Stimulated activated CD8-positive, alpha-beta memory T cell treated with anti-CD3 and anti-CD28 coated beads, Interleukin-7, amount 100 ng/mL, for 4 hours (primary cell): ENCODE measurements at regions not wholly inside any gene's neighbourhood (a gene's known extent, or its start where the extent isn't known, plus 50 kb on each side); places are given as distances from the start of the nearest gene placed in this dataset.

Source experiments
- DNase-seq, 2 donors: peaks; one replicate each; pipeline ENCODE4 v3.0.0-alpha.2; 2020; ENCODE audit warnings: low read depth in 2 of 2

- DNase-seq: no peak
Measured at GRCh38 chr12:97923546-97923945, 460.9 kb downstream of the RMST start.

- DNase-seq: no peak
Measured at GRCh38 chr12:97924122-97924521, 461.5 kb downstream of the RMST start.

- no peak for DNase-seq
Measured at GRCh38 chr12:97927977-97928376, 465.4 kb downstream of the RMST start.

- DNase-seq: no peak
Measured at GRCh38 chr12:97936165-97936564, 473.6 kb downstream of the RMST start.

GRCh38 chr12:97938031-97938430 lies 475.4 kb downstream of the RMST start:
- DNase-seq: no peak

- no peak for DNase-seq
Measured at GRCh38 chr12:97939156-97939555, 476.6 kb downstream of the RMST start.

GRCh38 chr12:97940105-97940504 lies 477.5 kb downstream of the RMST start:
- DNase-seq: no peak

- DNase-seq: no peak
Measured at GRCh38 chr12:97940629-97941028, 478.0 kb downstream of the RMST start.

GRCh38 chr12:97941686-97942354 lies 479.2 kb downstream of the RMST start:
- no peak for DNase-seq

GRCh38 chr12:97943359-97943758 lies 480.8 kb downstream of the RMST start:
- no peak for DNase-seq

GRCh38 chr12:97944576-97944975 lies 482.0 kb downstream of the RMST start:
- no peak for DNase-seq

- no peak for DNase-seq
Measured at GRCh38 chr12:97946701-97947100, 484.1 kb downstream of the RMST start.

- no peak for DNase-seq
Measured at GRCh38 chr12:97948591-97948990, 486.0 kb downstream of the RMST start.

GRCh38 chr12:97951239-97951638 lies 488.6 kb downstream of the RMST start:
- DNase-seq: no peak

- DNase-seq: no peak
Measured at GRCh38 chr12:97951717-97952116, 489.1 kb downstream of the RMST start.

- no peak for DNase-seq
Measured at GRCh38 chr12:97957109-97957508, 494.5 kb downstream of the RMST start.

- no peak for DNase-seq
Measured at GRCh38 chr12:97960225-97960624, 497.6 kb downstream of the RMST start.

- no peak for DNase-seq
Measured at GRCh38 chr12:97960741-97961608, 498.4 kb downstream of the RMST start.

GRCh38 chr12:97967831-97968230 lies 505.2 kb downstream of the RMST start:
- DNase-seq: no peak

- DNase-seq: no peak
Measured at GRCh38 chr12:97968641-97969197, 506.1 kb downstream of the RMST start.

- DNase-seq: no peak
Measured at GRCh38 chr12:97977870-97978405, 515.3 kb downstream of the RMST start.

GRCh38 chr12:97982684-97983083 lies 520.1 kb downstream of the RMST start:
- no peak for DNase-seq

GRCh38 chr12:97983796-97984195 lies 521.2 kb downstream of the RMST start:
- DNase-seq: no peak
